Astrocyte of the spinal cord (primary cell): ENCODE measurements at regions not wholly inside any gene's neighbourhood (a gene's known extent, or its start where the extent isn't known, plus 50 kb on each side); places are given as distances from the start of the nearest gene placed in this dataset.

Experiments used
- DNase-seq: peaks from one replicate; pipeline ENCODE4 v3.0.0; 2011; ENCODE audit warnings: low read depth, low spot score
- H3K4me3 ChIP-seq: 2 replicates; pipeline ENCODE4 v1.5.1; 2011; ENCODE audit warnings: low read depth, mild to moderate bottlenecking, low read length, moderate library complexity
- CTCF ChIP-seq: IDR thresholded peaks from 2 replicates; pipeline ENCODE4 v1.5.1; 2012; ENCODE audit warnings: low read depth, mild to moderate bottlenecking, low read length, inconsistent platforms
- in situ Hi-C: cut with HindIII; loops from 2 replicates; pipeline ENCODE4 v1.10.0; 2017; ENCODE audit warnings: low sequenced_read_pairs

- no peak for DNase-seq
- in situ Hi-C loops = no loop called here
- no peak for TF ChIP-seq CTCF
- no peak overlapping the region for H3K4me3 ChIP-seq
These were observed 201.5 kb downstream of the IRF8 start for GRCh38 chr16:86100205-86101136.

GRCh38 chr16:86101137-86101896 is 202.4 kb downstream of the IRF8 start:
- DNase-seq = no peak
- in situ Hi-C loops = no loop called here
- no peak for TF ChIP-seq CTCF
- H3K4me3 ChIP-seq = no peak overlapping the region

GRCh38 chr16:86101897-86102157 is 202.9 kb downstream of the IRF8 start:
- in situ Hi-C loops = no loop called here
- DNase-seq = no peak
- TF ChIP-seq CTCF = no peak
- no peak overlapping the region for H3K4me3 ChIP-seq

- DNase-seq = no peak
- no peak overlapping the region for H3K4me3 ChIP-seq
- TF ChIP-seq CTCF = no peak
- in situ Hi-C loops = no loop called here
These were observed 204.4 kb downstream of the IRF8 start for GRCh38 chr16:86103320-86103719.

GRCh38 chr16:86104537-86105048 is 205.6 kb downstream of the IRF8 start:
- no peak for DNase-seq
- no peak for TF ChIP-seq CTCF
- in situ Hi-C loops = no loop called here
- H3K4me3 ChIP-seq = no peak overlapping the region

- H3K4me3 ChIP-seq = no peak overlapping the region
- no peak for DNase-seq
- in situ Hi-C loops = no loop called here
- no peak for TF ChIP-seq CTCF
These were observed 208.4 kb downstream of the IRF8 start for GRCh38 chr16:86107215-86107825.
